ENCODE measurements at regions not wholly inside any gene's neighbourhood (a gene's known extent, or its start where the extent isn't known, plus 50 kb on each side); places are given as distances from the start of the nearest gene placed in this dataset.
A peak's percentile ranks its signal among the peaks of the same experiment; 100 is the strongest.
"Not testable (repeated sequence)": the region's sequence is repeated elsewhere in the genome, so short reads cannot be mapped to it uniquely, and the experiment has no call there.

DNA sequence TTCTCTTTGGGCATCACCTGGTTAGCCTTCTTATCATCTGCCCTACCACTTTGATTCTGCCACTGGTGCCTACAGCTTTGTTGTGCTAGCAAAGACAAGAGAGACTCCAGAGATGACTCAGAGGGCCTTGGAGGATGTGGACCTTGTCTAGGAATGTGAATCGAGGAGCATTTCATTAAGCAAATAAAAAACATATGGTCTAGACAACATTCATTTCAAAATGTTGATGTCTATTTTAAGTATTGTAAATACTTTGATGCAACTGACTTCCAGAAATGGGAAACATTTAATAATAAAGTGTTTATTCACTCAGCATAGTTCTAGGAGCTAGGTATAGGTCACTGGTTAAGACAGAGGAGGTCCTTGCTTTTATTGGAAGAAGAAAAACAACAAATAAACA, 195.5 kb downstream of the CDCA7 start:
- no peak for DNase-seq

DNA sequence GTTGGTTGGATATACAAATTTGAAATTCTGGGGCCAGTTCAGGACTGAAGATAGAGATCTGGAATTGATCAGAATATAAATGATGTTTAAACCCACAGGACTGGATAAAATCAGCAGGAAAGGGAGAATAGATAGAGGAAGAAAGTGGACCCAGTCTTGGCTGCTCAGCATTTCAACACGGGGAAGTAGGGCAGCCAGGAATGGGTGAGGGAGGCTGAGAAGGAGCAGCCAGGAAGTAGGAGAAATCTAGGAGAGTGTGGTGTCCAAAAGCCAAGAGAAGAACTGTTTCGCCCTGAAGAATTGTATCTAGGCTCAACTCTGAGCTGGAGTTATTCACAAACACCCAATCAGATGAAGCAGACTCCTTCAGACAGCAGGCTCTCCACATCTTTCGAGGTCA, 197.9 kb downstream of the CDCA7 start:
- no peak for DNase-seq

DNA sequence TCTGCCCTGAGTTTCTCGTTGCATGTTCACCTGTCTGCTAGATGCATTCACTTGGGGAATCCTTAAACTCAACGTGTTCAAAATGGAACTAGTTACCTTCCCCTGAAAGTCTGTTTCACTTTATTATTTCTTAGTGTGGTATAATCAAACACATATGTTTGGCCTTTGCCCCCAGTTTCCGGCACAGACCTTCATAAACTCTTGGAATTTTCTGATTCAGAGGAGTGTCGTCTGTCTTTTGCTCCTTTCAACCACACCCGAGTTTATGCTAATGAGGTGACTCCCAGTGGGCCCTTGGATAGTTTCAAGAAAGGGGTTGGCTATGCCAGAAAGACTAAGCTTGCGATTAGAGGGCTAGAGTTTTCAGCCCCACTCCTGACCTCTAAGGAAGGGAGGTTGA, 198.9 kb downstream of the CDCA7 start:
- DNase-seq, result no peak

DNA sequence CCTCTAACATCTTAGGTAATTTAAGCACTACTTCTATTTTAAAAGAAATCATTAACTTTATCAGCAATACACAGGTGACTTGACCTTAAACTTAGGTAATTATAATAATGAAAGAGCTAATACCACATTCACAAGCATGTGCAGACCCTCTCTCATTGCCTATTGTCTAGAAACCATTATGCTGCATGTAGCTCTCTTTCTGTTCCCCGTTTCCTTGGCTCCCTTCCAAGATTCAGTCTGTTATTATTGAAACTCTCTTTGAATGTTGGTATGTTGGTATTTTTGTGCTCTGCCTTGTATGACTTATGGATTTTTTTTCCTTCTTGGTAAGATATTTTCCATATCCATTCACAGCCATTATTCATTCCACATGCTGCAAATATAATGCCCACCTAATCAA, 201.2 kb downstream of the CDCA7 start:
- DNase-seq, result no peak

DNA sequence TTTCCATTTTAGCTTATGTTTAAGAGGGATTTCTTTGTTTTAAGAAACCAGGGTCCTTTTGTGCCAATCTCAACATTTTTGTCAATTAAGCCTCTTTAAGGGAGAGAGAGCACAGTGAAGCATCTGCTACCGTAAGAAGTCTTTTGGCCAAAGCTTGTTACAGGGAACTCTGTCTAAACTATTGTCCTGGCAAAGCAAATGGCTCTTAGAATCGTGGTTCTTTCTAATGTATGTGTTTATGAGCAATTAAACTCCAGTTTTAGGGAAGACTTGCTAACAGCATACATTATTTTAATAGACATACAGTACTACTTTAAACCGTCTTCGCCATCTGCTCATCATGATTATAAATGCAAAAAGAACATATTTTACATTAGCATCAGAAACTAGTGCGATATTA, 202.1 kb downstream of the CDCA7 start:
- no peak for DNase-seq

DNA sequence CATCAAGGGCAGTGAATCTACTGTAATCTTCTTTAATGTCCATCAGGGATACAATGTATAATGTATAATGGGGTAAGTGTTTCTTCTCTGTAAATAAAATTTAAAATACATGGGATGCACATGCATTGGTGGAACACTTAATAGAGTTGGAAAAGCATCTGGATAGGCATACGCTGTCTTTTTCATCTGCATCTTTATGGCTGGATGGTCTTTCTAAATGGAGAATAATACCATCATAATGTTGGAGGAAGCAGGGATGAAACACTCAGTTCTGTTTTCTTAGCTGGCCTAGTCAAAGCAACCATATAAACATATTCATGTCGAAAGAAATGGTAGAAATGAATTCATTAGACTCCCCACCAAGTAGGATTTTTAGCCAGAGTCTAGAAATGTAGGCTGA, 202.8 kb downstream of the CDCA7 start:
- no peak for DNase-seq

DNA sequence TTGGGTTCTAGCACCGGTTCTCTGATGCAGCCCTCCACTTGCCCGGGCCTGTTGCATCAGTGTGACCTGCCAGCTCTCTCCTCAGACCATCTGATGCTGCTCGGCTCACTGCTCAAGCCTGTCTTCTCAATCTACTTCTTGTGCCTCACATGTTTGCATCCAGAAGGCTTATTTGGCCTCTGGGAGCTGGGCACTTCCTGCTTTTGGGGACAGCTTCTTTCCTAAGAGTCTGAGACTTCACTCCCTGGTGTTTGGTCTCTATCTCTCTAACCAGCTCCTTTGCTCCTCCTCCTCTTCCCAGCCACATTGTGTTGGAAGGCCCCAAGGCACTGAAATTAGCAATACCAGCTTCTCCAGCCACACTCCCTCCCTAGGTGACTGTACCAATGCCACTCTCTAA, 212.8 kb downstream of the CDCA7 start:
- DNase-seq, result no peak

DNA sequence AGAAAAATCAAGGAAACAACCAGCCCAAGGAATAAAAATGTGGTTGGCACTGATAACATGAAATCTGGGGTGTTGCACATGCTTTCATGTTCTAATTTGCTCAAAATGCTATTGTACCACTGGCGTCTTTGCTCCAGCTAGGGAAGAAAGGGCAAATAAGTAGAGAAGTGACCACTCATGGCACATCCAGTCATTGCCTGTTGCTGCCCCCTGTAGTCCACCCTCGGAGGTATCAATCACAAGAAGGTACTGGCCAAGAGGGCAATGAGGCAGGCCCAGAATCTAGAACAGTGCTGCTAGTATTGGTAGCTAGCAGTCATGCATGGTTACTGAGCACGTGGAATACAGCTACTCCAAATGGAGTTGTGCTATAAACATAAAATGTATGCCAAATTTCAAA, 213.4 kb downstream of the CDCA7 start:
- peak; percentile 27 for DNase-seq

DNA sequence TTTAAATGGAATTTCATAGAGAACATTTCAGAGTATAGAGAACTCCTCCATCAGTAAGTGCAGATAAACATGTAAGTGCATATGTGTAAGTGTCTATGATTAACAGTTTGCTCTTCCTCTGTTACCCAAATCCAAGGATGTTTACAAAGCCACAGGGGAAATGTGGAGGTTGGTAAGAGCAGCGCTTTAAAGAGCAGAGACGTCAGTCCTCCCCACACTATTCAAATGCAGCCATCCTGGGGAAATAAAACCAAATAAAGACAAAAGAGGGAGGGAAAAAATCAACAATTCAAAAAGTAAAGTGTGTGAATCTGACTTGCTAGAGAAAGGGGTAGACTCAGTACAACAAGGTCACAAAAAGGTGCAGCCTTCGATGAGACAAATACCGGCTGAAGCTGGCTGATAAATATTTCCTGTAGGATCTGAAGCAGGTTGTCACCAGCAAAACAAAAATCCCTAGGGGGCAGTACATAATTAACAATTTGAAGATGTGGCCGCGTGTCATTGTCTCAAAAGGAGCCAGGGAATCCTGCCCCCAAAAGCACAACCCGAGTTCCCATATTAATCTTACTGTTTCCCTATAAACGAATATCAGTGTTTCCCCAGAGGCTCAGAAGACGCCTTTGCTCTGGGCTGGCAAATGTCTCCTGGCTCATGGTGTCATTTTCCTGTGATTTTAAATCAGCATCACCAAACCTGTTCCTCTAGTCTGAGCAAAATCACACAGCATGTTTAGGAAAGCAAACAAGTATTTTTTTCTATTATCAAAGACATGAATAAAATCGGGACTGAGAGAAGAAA, 216.5 kb downstream of the CDCA7 start:
- no peak for DNase-seq

DNA sequence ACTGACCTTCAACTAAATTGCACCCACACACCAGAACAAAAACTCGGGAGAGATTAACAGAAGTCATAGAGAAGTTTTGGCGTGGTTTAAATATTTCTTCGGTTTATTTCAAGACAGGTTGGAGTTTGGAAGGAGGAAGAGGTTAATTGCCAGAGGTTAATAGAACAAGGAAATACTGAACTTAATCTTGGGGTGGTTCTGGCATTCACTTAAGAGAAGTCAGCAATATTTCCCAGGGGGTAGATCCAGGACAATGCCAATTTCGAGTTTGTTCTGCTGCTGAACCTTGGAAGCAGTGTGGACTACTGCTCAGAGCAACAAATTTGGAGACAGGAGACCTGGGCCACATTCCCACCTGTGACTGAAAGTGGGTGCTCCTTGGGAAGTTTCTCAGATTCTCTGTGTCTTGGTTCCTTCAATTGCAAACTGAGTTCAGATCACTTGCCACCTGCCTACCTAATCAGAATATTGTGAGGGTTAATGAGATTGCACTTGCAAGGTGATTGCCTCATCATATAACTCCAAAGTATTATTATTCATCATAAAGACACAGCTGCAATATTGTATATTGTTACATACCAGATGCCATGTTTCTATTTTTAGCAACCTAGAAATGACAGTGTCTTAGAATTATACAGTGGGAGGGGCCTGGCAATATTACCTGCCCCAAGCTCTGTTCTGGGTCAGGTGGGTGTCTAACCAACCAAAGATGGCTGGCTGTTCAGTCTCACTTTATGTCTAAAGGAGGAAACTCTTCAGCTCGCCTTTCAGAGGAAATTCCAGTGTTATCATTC, 217.4 kb downstream of the CDCA7 start:
- no peak for DNase-seq

DNA sequence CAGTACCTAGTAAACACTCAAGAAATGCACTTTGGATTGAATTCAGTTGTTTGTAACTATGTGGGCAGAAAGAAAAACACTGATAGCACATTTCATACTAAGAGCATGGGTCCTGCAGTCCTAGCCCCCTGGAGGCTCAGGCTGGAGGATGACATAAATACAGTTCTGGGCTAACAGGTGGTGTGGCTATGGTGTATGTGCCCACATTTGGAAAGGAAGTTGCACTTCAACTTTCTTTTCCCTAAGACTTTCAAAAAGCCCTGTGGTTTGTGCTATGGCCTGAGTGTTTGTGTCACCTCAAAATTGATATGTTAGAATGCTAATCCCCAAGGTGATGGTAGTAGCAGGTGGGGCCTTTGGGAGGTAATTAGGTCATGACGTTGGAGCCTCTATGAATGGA, 218.2 kb downstream of the CDCA7 start:
- no peak for DNase-seq

DNA sequence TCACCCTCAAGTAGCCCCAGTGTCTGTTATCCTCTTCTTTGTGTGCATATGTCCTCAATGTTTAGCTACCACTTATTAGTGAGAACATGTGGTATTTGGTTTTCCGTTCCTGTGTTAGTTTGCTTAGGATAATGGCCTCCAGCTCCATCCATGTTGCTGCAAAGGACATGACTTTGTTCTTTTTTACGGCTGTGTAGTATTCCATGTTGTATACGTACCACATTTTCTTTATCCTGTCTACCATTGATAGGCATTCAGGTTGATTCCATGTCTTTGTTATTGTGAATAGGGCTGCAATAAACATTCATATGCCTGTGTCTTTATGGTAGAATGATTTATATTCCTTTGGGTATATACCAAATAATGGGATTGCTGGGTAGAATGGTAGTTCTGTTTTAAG, 219.1 kb downstream of the CDCA7 start:
- not testable (repeated sequence) for DNase-seq

DNA sequence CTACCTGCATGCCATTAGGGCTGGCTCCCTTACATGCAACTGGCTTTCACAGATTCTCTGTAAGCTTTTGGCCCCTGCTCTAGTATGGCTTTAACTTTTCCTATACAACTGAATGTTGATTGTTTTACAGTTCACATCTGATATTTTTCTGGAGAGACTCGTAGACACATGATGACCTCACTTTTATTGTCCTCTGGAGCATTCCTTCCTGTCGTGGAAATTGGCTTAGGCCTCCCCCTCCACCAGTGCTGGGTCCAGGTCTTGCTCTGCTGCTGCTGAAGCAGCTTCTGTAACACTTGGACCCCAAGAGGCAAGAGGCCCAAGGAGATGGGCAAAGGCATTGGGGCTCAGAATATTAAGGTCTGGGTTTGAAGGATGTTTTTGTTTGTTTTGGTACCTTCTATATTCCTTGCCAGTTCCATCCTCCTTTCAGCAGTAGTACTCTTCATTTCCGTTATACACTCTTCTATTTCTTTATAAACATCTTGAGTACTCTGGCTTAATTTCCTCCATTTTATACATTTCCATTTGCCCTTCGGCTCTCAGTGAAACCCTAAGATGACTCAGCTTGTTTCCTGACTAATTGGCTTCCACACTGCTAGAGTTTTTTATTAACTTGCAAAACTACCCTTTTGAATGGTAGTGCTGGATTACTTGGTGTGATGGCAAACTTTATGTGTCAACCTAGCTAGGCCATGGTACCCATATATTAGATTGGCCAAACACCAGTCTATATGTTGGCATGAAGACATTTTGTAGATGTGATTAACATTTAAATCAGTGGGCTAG, 219.8 kb downstream of the CDCA7 start:
- DNase-seq, result no peak

DNA sequence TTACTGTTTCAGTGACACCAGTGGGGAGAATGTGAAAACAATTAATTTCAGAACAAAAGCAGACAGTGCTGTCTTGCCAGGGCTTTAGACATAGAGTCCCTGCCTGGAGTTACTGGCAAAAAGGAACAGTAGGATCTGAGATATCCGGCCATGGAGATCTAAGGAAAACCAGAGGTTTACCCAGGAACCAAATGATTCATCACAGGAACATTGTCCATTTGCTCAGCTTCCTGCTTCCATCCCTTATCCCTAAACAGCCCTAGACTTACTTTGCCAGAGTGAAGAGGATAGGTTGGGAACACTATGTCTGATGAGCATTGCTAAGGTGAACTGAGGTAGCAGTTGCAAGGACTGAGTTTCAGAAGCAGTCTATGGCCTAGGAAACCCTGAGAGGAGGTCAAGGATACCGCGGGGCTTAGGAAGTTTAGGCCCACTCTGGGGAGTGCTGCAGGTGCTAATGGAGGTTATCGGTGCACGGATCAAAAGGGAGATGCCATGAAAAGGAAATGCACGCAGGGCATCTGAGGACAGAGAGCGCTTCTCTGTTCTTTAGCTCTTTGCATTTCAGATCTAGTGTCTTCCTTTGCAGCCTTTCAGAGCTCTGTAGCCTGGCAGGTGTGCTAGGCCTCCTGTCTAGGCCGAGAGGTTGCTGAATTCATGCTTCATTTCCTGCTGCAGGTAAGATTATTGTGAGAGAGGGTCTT, 223.9 kb downstream of the CDCA7 start:
- no peak for DNase-seq

DNA sequence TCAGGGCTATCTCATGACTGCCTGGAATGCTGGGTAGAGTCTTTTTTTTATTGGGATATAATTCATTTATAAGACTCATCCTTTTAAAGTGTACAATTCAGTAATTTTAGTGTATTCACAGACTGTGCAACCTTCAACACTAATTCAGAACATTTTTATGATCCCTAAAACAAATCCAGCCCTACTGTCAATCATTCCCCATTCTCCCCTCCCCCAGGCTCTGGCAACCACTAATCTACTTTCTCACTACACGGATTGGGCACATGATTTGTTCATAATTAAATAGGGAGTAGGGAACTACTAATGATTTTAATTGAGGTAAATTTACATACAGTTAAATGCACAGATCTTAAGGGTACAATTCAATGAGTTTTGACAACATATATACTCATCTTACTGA, 225.7 kb downstream of the CDCA7 start:
- no peak for DNase-seq

DNA sequence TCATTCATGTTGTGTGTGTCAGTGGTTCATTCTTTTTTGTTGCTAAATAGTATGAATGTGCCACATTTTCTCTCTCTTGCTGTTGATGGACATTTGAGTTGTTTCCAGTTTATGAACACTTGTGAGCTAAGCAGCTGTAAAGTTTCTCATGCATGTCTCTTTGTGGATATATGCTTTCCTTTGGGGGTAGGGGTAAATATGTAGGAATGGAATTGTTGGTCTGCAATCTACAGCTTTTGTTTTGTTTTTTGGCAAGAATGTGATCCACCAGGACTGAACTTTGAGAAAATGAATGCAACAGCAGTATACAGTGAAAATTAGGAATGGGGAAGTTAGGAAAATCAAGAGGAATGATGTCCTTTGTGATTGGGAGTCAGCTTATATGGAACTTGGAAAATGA, 226.3 kb downstream of the CDCA7 start:
- no peak for DNase-seq

DNA sequence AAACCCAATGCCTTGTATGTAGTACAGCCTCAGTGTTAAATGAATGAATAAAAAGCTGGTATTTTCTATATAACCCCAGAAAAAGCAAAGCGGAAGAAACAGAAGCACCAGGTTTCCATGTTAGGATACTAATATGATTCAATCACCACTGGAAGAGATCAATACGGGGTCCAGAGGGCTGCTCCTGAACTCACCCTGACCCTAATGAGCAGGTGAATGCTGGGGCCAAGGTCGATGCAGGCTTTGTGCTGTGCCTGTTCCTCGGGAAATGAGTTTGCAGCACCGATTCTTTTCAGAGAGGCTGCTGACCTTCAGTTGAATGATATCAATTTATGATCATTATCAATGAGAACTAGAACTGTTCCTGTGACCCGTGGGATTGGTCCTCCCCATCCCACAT, 228.5 kb downstream of the CDCA7 start:
- DNase-seq, result no peak

DNA sequence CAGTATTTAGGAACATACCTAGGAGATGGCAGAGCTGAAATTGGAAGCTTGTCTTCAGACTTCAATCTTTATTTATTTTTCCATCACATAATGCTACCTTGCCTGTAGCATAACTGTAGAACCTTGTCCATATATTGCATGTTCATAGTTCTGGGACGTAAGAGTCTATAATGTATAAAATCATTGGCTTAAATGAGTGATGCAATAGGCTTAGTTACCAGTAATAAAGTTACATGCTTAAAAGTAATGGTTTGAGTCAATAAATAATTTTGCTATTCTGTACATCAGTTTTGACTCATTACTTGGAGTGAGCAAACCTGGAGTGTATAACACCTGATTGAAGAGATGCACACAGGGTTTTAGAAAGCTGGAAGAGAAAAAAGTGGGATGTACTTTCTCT, 229.3 kb downstream of the CDCA7 start:
- DNase-seq, result no peak

DNA sequence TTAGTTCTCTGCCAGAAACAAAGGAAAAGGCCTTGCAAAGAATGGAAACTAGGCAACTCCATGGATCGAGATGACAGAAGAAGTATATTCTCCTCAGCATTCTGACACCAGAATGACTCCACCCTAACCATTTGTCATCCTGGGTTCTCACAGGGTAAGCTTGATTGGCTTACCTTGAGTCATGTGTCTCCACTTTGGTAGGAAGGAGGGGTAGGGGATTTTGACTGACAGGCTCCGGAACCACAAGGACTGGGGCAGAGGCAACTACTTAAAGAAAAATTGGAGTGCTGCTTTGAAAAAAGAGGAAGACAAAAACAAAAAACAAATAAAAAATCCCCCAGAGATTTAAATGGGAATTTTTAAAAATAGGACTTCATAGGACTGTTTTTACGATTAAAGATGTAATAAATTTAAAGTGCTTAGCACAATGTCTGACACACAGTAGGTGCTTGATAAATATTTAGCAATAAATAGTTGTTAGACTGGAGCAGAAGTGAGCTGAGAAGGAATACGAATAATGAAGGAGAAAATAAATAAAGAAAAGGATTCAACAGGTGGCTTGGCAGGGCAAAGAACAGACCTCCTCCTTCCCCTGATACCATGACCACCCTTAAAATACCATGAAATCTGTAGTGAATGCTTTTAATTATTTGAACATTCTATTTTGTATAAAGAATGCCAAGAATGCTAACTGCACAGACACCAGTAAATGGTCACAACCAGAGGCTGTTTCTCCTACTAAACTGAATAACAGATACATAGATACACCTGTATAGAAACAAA, 230.2 kb downstream of the CDCA7 start:
- DNase-seq, result no peak

DNA sequence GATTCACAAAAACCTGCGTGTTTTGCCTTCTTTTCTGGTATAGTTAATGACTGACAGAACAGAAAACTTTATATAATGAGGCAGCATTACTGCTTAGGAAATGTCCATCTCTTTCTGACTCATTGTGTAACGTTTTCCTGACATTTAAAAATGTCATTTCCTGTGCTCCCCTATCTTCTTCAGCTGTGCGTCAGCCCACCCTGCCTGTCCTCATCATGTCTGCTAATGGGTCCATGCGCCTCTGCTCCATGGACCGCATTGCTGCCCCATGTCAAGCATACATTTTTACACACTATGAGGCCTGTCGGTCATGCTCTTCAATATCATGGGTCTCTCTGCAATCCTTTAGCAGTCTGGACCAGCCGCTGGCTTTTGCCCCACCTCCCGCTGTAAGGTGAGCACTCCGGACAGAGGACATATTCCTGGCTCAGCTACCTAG, 234.3 kb downstream of the CDCA7 start:
- no peak for DNase-seq

DNA sequence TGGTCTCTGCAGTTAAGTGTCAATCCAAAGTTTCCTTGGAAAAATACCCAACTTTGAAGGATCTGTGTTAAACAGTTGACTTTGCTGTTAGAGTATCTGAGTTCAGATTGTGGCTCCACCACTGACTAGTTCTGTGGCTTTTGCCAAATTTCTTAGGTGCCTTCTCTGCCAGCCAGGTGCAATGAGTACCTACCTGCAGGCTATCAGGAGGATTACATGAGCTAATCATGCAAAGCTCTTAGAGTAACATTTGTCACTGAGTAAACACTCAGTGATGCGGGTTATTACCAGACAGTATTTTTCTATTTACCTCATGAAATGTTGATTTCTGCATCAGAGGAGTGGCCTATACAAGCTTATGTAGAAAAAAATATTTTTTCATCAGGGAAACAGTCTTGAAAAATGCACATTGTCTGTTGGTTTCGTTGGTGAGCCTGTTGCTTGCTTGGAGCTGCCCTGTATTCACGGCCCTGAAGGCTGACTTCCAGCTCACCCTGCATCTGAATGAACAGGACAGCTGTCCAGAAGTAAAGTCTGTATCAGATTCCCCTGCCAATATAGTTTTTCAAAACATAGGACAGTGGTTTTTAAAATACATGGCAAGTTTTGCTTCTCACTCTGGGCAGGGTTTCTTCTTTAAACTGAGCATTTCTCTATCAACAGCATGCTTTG, 235.1 kb downstream of the CDCA7 start:
- DNase-seq, result no peak
